ENCODE measurements at regions not wholly inside any gene's neighbourhood (a gene's known extent, or its start where the extent isn't known, plus 50 kb on each side); places are given as distances from the start of the nearest gene placed in this dataset.
"Not testable (repeated sequence)": the region's sequence is repeated elsewhere in the genome, so short reads cannot be mapped to it uniquely, and the experiment has no call there.

- Mint-ChIP-seq H3K27me3 (peaks cover 3% of the 10 kb centered on the region), H3K4me3 (no peak overlapping the region), H3K36me3 (no peaks in the 10 kb centered on the region), H3K27ac (no peak overlapping the region), H3K4me1 (no peaks in the 10 kb centered on the region), H3K9me3 (no peaks in the 10 kb centered on the region)
- no peak for ATAC-seq
Measured at GRCh38 chr2:226478109-226478809, 321.4 kb downstream of the IRS1 start.

GRCh38 chr2:226477221-226478108 lies 322.2 kb downstream of the IRS1 start:
- H3K4me1 Mint-ChIP-seq, result no peaks in the 10 kb centered on the region
- no peaks in the 10 kb centered on the region for H3K36me3 Mint-ChIP-seq
- no peaks in the 10 kb centered on the region for H3K27me3 Mint-ChIP-seq
- H3K27ac Mint-ChIP-seq, result no peak overlapping the region
- H3K9me3 Mint-ChIP-seq, result no peaks in the 10 kb centered on the region
- no peak overlapping the region for H3K4me3 Mint-ChIP-seq
- no peak for ATAC-seq

- H3K4me1 Mint-ChIP-seq, result no peaks in the 10 kb centered on the region
- no peaks in the 10 kb centered on the region for H3K9me3 Mint-ChIP-seq
- no peak overlapping the region for H3K27ac Mint-ChIP-seq
- ATAC-seq, result no peak
- no peak overlapping the region for H3K4me3 Mint-ChIP-seq
- H3K36me3 Mint-ChIP-seq, result no peaks in the 10 kb centered on the region
- no peaks in the 10 kb centered on the region for H3K27me3 Mint-ChIP-seq
Measured at GRCh38 chr2:226475650-226476049, 324.0 kb downstream of the IRS1 start.

- Mint-ChIP-seq H3K4me3 (no peak overlapping the region), H3K4me1 (no peaks in the 10 kb centered on the region), H3K27me3 (no peaks in the 10 kb centered on the region), H3K9me3 (no peaks in the 10 kb centered on the region), H3K36me3 (no peaks in the 10 kb centered on the region), H3K27ac (no peak overlapping the region)
- no peak for ATAC-seq
Measured at GRCh38 chr2:226474131-226474530, 325.5 kb downstream of the IRS1 start.

- no peak overlapping the region for H3K27ac Mint-ChIP-seq
- no peaks in the 10 kb centered on the region for H3K4me1 Mint-ChIP-seq
- no peak for ATAC-seq
- H3K27me3 Mint-ChIP-seq, result no peaks in the 10 kb centered on the region
- H3K4me3 Mint-ChIP-seq, result no peak overlapping the region
- H3K9me3 Mint-ChIP-seq, result no peaks in the 10 kb centered on the region
- H3K36me3 Mint-ChIP-seq, result no peaks in the 10 kb centered on the region
Measured at GRCh38 chr2:226471987-226472470, 327.6 kb downstream of the IRS1 start.

- Mint-ChIP-seq H3K9me3 (no peaks in the 10 kb centered on the region), H3K27me3 (no peaks in the 10 kb centered on the region), H3K4me1 (no peaks in the 10 kb centered on the region), H3K4me3 (no peak overlapping the region), H3K27ac (no peak overlapping the region), H3K36me3 (no peaks in the 10 kb centered on the region)
- no peak for ATAC-seq
Measured at GRCh38 chr2:226467633-226468032, 332.0 kb downstream of the IRS1 start.

- H3K27me3 Mint-ChIP-seq, result no peaks in the 10 kb centered on the region
- H3K4me3 Mint-ChIP-seq, result no peak overlapping the region
- ATAC-seq, result no peak
- no peaks in the 10 kb centered on the region for H3K9me3 Mint-ChIP-seq
- no peak overlapping the region for H3K27ac Mint-ChIP-seq
- H3K36me3 Mint-ChIP-seq, result no peaks in the 10 kb centered on the region
- no peaks in the 10 kb centered on the region for H3K4me1 Mint-ChIP-seq
Measured at GRCh38 chr2:226467221-226467620, 332.4 kb downstream of the IRS1 start.

GRCh38 chr2:226466589-226466988 lies 333.0 kb downstream of the IRS1 start:
- H3K4me3 Mint-ChIP-seq, result no peak overlapping the region
- no peaks in the 10 kb centered on the region for H3K27me3 Mint-ChIP-seq
- H3K27ac Mint-ChIP-seq, result no peak overlapping the region
- H3K4me1 Mint-ChIP-seq, result no peaks in the 10 kb centered on the region
- peaks cover 3% of the 10 kb centered on the region for H3K9me3 Mint-ChIP-seq
- H3K36me3 Mint-ChIP-seq, result no peaks in the 10 kb centered on the region
- no peak for ATAC-seq

- H3K9me3 Mint-ChIP-seq, result peaks cover 3% of the 10 kb centered on the region
Measured at GRCh38 chr2:226466124-226466523, 333.5 kb downstream of the IRS1 start.

GRCh38 chr2:226464380-226464779 lies 335.2 kb downstream of the IRS1 start:
- Mint-ChIP-seq H3K27ac (no peak overlapping the region), H3K9me3 (peaks cover 7% of the 10 kb centered on the region), H3K36me3 (no peaks in the 10 kb centered on the region), H3K4me1 (no peaks in the 10 kb centered on the region), H3K27me3 (no peaks in the 10 kb centered on the region), H3K4me3 (no peak overlapping the region)
- ATAC-seq, result no peak

More at GRCh38 chr2:226466124-226466523, 333.5 kb downstream of the IRS1 start:
- Mint-ChIP-seq H3K27ac (no peak overlapping the region), H3K36me3 (no peaks in the 10 kb centered on the region), H3K27me3 (no peaks in the 10 kb centered on the region), H3K4me1 (no peaks in the 10 kb centered on the region), H3K4me3 (no peak overlapping the region)
- ATAC-seq, result no peak

- no peak overlapping the region for H3K27ac Mint-ChIP-seq
- H3K36me3 Mint-ChIP-seq, result no peaks in the 10 kb centered on the region
- H3K4me3 Mint-ChIP-seq, result no peak overlapping the region
- no peaks in the 10 kb centered on the region for H3K27me3 Mint-ChIP-seq
- no peaks in the 10 kb centered on the region for H3K4me1 Mint-ChIP-seq
- peaks cover 7% of the 10 kb centered on the region for H3K9me3 Mint-ChIP-seq
- ATAC-seq, result no peak
Measured at GRCh38 chr2:226463154-226463553, 336.5 kb downstream of the IRS1 start.

- Mint-ChIP-seq H3K4me3 (no peak overlapping the region), H3K9me3 (peaks cover 7% of the 10 kb centered on the region), H3K27ac (no peak overlapping the region), H3K27me3 (peaks cover 4% of the 10 kb centered on the region), H3K4me1 (no peaks in the 10 kb centered on the region), H3K36me3 (no peaks in the 10 kb centered on the region)
- no peak for ATAC-seq
Measured at GRCh38 chr2:226461981-226462380, 337.6 kb downstream of the IRS1 start.

GRCh38 chr2:226456144-226456543 lies 343.5 kb downstream of the IRS1 start:
- ATAC-seq, H3K36me3 Mint-ChIP-seq, H3K4me3 Mint-ChIP-seq, H3K4me1 Mint-ChIP-seq, H3K27ac Mint-ChIP-seq: not testable (repeated sequence)
- Mint-ChIP-seq H3K27me3 (peaks cover 32% of the 10 kb centered on the region), H3K9me3 (peaks cover 14% of the 10 kb centered on the region)

GRCh38 chr2:226452768-226453167 lies 346.9 kb downstream of the IRS1 start:
- Mint-ChIP-seq H3K4me1 (no peaks in the 10 kb centered on the region), H3K4me3 (no peak overlapping the region), H3K27me3 (peaks cover 32% of the 10 kb centered on the region)

GRCh38 chr2:226451486-226451885 lies 348.1 kb downstream of the IRS1 start:
- Mint-ChIP-seq H3K9me3 (peaks cover 10% of the 10 kb centered on the region), H3K27me3 (peaks cover 23% of the 10 kb centered on the region), H3K4me1 (no peaks in the 10 kb centered on the region), H3K36me3 (peaks cover 6% of the 10 kb centered on the region), H3K4me3 (no peak overlapping the region), H3K27ac (no peak overlapping the region)
- no peak for ATAC-seq

More at GRCh38 chr2:226452768-226453167, 346.9 kb downstream of the IRS1 start:
- ATAC-seq, result no peak
- H3K9me3 Mint-ChIP-seq, result peaks cover 10% of the 10 kb centered on the region
- H3K36me3 Mint-ChIP-seq, result peaks cover 6% of the 10 kb centered on the region
- H3K27ac Mint-ChIP-seq, result no peak overlapping the region

- H3K9me3 Mint-ChIP-seq, result peaks cover 7% of the 10 kb centered on the region
- no peaks in the 10 kb centered on the region for H3K4me1 Mint-ChIP-seq
- no peak for ATAC-seq
- H3K4me3 Mint-ChIP-seq, result no peak overlapping the region
- no peak overlapping the region for H3K27ac Mint-ChIP-seq
- H3K27me3 Mint-ChIP-seq, result peaks cover 10% of the 10 kb centered on the region
- peaks cover 6% of the 10 kb centered on the region for H3K36me3 Mint-ChIP-seq
Measured at GRCh38 chr2:226450141-226450540, 349.5 kb downstream of the IRS1 start.
